ENCODE measurements at regions not wholly inside any gene's neighbourhood (a gene's known extent, or its start where the extent isn't known, plus 50 kb on each side); places are given as distances from the start of the nearest gene placed in this dataset.

DNA sequence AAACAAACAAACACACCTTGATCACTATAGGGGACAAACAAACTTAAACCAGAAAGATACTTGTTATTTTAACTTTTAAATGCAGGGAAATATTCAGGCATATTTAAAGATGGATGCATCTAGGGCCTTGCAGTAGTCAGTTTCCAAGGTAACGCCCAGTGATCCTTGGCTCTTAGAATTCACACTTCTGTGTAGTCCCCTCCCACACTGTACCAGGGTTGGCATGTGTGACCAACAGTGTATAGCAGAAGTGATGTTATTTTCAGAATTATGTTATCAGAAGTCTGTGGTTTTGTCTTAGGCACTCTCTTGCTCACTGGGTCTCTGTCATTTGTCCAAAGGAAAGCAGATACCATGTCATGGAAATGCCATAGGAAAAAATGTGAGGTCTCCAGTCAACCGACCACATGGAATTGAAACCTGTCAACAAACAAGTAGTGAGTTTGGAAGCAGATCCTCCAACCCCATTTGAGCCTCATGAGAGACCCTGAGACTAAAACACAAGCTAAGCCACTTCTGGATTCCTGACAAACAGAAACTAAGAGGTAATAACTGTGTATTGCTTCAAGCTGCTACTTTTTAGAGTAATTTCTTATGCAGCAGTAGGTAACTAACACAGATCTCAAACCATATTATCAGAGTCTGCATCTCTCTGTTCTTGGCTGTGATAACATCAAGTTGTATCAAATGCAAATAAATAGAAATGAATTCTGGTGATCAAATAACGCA, 670.3 kb downstream of the KCTD8 start:
- DNase-seq (ENCODE audit: low read depth, low spot score), result no peak

DNA sequence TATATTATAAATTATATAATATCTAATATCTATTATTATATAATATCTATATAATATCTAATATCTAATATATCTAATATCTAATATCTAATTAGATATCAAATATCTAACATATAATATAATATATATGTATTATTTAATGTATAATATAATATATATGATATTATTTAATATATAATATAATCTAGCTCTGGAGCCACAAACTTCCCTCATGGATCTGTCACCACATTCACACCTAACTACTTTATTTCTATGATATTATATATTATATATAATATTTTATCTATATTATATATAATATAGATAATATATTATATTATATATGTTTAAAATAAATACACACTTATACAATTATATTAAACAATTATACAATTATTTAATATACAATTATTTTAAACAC, 667.5 kb downstream of the KCTD8 start:
- DNase-seq (ENCODE audit: low read depth, low spot score), result no peak

GRCh38 chr4:43782391-43782790, 666.2 kb downstream of the KCTD8 start:
- DNase-seq (ENCODE audit: low read depth, low spot score), result no peak

DNA sequence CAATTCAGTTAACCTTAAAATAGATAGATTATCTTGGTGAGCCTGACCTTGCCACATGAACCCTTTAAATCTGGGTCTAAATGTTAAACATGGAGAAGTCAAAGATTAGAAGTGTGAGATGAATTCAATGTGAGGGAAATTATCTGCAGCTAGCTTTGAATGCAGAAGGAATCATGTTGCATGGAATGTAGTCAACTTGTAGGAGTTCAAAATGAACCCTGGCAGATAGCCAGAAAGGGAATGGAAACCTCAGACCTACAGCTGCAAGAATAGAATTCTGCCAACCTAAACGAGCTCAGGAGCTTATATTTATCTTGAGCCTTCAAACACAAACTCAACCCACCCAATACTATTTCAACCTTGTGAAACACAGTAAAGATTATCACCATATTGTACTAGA, 632.5 kb downstream of the KCTD8 start:
- DNase-seq (ENCODE audit: low read depth, low spot score), result no peak

GRCh38 chr4:43822621-43823020, 626.0 kb downstream of the KCTD8 start:
- no peak for DNase-seq (ENCODE audit: low read depth, low spot score)

DNA sequence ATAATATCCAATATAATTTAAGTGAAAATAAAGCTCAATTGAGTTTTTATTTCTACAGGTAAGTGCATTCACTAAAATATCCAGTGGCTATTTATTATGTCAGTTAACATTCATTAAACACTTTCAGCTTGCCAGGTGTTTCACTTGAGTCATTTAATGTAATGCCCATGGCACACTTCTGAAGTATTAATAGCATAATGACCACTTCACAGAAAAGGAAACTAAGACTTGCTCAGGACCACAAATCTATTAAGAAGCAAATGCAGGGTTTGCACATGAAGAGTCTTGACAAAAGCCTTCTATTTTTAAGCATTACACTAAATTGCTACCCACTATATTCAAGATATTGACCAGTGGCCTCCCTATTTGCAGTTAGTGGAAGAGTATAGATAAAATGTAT, 612.7 kb downstream of the KCTD8 start:
- DNase-seq (ENCODE audit: low read depth, low spot score), result no peak

GRCh38 chr4:43837171-43837570, 611.4 kb downstream of the KCTD8 start:
- DNase-seq (ENCODE audit: low read depth, low spot score), result no peak

DNA sequence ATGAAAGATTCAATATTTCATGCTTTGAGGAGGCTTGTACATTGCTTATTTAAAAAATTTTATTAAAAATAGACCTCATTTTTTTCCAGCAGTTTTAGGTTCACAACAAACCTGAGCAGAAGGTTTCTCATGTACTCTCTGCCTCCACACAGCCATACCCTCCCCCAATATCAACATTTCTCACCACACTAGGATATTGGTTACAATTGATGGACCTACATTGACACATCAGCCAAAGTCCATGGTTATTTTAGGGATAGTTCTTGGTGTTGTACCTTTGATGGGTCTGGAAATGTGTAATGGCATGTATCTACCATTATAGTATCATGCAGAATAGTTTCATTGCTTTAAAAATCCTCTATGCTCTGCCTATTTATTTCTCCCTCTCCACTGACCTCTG, 611.0 kb downstream of the KCTD8 start:
- no peak for DNase-seq (ENCODE audit: low read depth, low spot score)

GRCh38 chr4:43842594-43842993, 606.0 kb downstream of the KCTD8 start:
- DNase-seq (ENCODE audit: low read depth, low spot score), result no peak

DNA sequence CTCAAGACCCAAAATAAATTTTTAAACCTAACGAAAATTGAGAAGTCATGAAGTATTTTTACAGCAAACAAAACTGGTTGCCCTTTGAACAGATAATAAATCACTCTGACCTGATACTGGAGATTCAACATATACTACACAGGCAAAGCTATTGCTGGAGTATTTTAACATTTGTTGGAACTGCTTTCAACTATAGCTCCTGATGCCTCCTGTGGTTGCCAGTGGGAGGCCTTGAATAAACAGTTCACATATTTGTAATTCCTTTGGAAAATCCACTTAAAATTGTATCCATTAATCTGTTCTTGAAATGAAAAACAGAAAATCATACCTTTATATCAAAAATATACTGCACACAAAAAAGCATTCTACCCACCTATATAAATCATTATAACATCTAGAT, 605.1 kb downstream of the KCTD8 start:
- DNase-seq (ENCODE audit: low read depth, low spot score), result no peak

GRCh38 chr4:43846111-43846587, 602.5 kb downstream of the KCTD8 start:
- no peak for DNase-seq (ENCODE audit: low read depth, low spot score)

DNA sequence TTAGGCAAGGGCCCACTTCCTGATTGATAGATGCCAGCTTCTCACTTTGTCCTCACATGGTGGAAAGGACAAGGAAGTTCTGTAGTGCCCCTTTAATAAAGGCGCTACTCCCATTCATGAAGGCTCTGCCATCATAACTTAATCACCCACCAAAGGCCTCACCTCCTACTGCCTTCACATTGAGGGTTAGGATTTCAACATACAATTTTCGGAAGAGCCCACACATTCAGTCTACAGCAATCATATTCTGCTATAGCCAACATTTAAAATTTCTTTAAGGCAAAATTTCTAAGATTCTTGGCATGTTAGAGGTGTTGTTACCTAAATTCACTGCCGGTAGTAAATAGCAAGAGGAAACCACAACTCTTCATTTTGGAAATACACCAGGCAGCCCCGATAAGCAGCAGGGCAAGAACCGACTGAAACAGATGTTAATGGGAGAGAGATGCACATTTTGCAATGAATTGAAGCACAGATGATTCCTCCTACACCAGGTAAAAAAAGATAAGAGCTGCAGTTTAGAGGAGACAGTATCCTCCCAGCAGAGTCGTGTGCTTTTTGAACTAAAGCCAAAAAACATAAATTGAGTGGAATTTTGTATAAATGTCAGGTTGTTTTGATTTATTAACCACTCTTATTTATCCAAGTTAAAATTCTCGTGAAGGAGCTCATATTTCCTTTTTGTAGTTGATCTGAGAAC, 594.9 kb downstream of the KCTD8 start:
- DNase-seq (ENCODE audit: low read depth, low spot score), result no peak

DNA sequence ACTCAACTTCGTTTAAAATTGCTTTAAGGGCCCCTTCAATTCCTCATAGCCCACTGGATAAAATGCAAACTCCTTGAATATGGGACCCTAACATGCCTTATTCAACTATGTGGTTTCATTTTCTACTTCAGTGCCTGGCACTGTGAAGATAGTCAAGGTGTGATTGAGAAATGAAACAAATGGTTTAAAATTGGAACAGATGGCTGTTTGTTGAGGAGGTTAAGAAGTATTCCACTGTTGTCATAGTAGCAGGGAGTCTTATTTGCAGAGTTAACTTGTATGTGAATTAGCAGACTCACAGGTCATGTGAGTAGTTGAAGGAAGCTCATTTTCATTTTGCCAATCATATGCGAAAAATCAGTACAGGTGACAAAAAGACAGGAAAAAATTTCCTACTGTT, 593.3 kb downstream of the KCTD8 start:
- no peak for DNase-seq (ENCODE audit: low read depth, low spot score)

- no peak for DNase-seq (ENCODE audit: low read depth, low spot score)
Measured at GRCh38 chr4:43864616-43865146, 583.9 kb downstream of the KCTD8 start.

DNA sequence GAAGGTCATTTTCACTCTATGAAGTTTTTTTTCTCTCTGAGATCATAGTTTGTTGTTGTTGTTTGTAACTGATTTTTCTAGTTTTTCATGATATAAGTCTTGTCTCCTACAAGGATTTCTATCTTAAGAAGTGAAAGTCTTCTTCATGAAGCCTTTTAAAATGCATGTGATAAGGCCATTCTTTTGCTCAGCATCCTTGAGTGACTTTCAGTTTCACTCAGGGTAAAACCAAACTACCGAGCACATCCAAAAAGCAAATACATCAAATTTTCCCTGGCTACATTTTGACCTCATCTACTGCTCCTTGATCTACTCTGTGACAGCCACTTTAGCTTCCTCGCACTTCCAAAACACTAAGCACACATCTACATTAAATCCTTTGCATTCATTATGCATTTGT, 580.7 kb downstream of the KCTD8 start:
- no peak for DNase-seq (ENCODE audit: low read depth, low spot score)

DNA sequence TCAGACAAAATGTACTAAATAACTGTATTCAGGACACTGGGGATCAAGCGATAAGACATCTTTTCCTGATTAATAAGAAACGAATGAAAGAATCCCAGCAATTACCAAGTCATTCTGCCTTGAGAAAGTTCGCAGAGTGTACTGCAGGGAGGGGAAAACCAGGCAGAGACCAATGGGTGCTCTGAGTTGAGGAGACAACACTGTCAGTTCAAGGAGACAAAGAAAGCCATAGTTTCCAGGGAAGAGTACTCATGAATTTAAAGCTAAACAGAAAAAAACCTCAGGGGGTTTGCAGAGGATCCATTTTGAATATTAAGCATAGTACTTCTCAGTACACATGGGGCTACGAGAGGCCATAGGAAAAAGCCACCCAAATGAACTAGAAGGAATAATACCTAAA, 573.0 kb downstream of the KCTD8 start:
- DNase-seq (ENCODE audit: low read depth, low spot score), result no peak

- DNase-seq (ENCODE audit: low read depth, low spot score), result no peak
Measured at GRCh38 chr4:43882470-43882869, 566.1 kb downstream of the KCTD8 start.

DNA sequence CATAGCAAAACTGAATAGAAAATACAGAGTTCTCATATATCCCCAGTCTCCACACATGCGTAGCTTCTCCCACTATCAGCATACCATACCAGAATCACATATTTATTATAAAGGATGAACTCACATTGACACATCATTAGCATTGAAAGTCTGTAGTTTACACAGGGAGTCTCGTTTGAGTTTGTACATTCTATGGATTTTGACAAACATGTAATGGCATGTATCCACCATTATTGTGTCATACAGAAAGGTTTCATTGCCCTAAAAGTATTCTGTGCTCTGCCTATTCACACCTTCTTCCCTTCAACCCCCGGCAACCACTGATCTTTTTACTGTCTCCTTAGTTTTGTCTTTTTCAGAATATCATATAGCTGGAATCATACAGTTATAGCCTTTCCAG, 562.4 kb downstream of the KCTD8 start:
- no peak for DNase-seq (ENCODE audit: low read depth, low spot score)

GRCh38 chr4:43898836-43899235, 549.8 kb downstream of the KCTD8 start:
- no peak for DNase-seq (ENCODE audit: low read depth, low spot score)

DNA sequence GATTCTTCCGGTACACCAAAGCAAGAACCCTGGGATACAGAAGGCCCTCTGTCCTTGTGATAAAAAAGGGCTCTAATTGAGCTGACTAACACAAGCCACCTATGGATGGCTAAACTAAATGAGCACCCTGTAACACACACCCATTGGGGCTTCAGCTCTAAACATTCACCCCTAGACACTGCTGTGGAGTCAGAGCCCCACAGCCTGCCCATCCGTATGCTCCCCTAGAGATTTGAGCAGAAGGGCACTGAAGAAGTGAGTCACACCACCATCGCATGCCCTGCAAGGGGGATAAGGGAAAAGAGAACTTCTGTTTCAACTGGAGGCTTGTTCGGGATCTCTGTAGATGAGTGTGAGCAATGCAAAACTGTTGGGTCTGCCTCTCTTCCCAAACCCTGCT, 545.2 kb downstream of the KCTD8 start:
- no peak for DNase-seq (ENCODE audit: low read depth, low spot score)

- DNase-seq (ENCODE audit: low read depth, low spot score), result no peak
Measured at GRCh38 chr4:43918377-43918776, 530.2 kb downstream of the KCTD8 start.

- no peak for DNase-seq (ENCODE audit: low read depth, low spot score)
Measured at GRCh38 chr4:43932448-43932847, 516.2 kb downstream of the KCTD8 start.

- no peak for DNase-seq (ENCODE audit: low read depth, low spot score)
Measured at GRCh38 chr4:43943998-43944397, 504.6 kb downstream of the KCTD8 start.
